Caco-2 (cell line): ENCODE measurements at regions not wholly inside any gene's neighbourhood (a gene's known extent, or its start where the extent isn't known, plus 50 kb on each side); places are given as distances from the start of the nearest gene placed in this dataset.

Experiments used
- BruUV-seq: library from RNA; stranded (reverse); fragments of 400-500 nt; replicated peaks from 2 replicates; lab custom pipeline; 2021; lab: Mats Ljungman, UMichigan
- CTCF ChIA-PET: fragments of 300-600 bp; sonication (Branson Sonifier 250); formaldehyde crosslinking; loops from one replicate; lab custom pipeline; 2022; ENCODE audit warnings: antibody characterized with exemption; lab: Charles Lee
- POLR2A ChIA-PET: fragments of 300-600 bp; sonication (Branson Sonifier 250); formaldehyde crosslinking; loops from one replicate; lab custom pipeline; 2022; ENCODE audit warnings: antibody characterized with exemption; lab: Charles Lee
- DNase-seq, 2 experiments: peaks; one replicate each; pipeline versions ENCODE4 v3.0.0 to v3.0.0-alpha.2; 2020 to 2022
- H3K27me3 ChIP-seq: replicated peaks from 2 replicates; pipeline ENCODE4 v1.6.0; 2011; ENCODE audit warnings: low read length; ENCODE audit not compliant: control insufficient read depth, insufficient read depth
- H3K36me3 ChIP-seq: 2 replicates; pipeline ENCODE4 v1.5.1; 2011; ENCODE audit warnings: low read length; ENCODE audit not compliant: control insufficient read depth, insufficient read depth
- H3K4me1 ChIP-seq: fragments of 250-450 bp; sonication (Bioruptor Pico); 2 replicates; pipeline ENCODE4 v1.5.1; 2020; ENCODE audit warnings: mild to moderate bottlenecking
- H3K4me3 ChIP-seq: 2 replicates; pipeline ENCODE4 v1.5.1; 2011; ENCODE audit warnings: low read depth, mild to moderate bottlenecking, control low read depth, low read length
- H3K9me3 ChIP-seq: fragments of 250-450 bp; sonication (Bioruptor Pico); 2 replicates; pipeline ENCODE4 v1.5.1; 2020; ENCODE audit warnings: mild to moderate bottlenecking, moderate library complexity
- H3K27ac Mint-ChIP-seq: one replicate; pipeline ENCODE4 v1.8.0; 2022; ENCODE audit warnings: mixed read lengths; ENCODE audit not compliant: unreplicated experiment
- H3K27me3 Mint-ChIP-seq: one replicate; pipeline ENCODE4 v1.8.0; 2022; ENCODE audit warnings: mixed read lengths; ENCODE audit not compliant: insufficient read depth, unreplicated experiment
- H3K36me3 Mint-ChIP-seq: one replicate; pipeline ENCODE4 v1.8.0; 2022; ENCODE audit warnings: mild to moderate bottlenecking, mixed read lengths; ENCODE audit not compliant: insufficient read depth, unreplicated experiment
- H3K4me1 Mint-ChIP-seq: one replicate; pipeline ENCODE4 v1.8.0; 2022; ENCODE audit warnings: low read depth, mixed read lengths; ENCODE audit not compliant: unreplicated experiment
- H3K4me3 Mint-ChIP-seq: one replicate; pipeline ENCODE4 v1.8.0; 2022; ENCODE audit warnings: mild to moderate bottlenecking, moderate library complexity, mixed read lengths; ENCODE audit not compliant: unreplicated experiment
- H3K9me3 Mint-ChIP-seq: one replicate; pipeline ENCODE4 v1.8.0; 2022; ENCODE audit warnings: mixed read lengths; ENCODE audit not compliant: unreplicated experiment
- CTCF ChIP-seq, 2 experiments: fragments of 200-600 bp in 1 of 2; IDR thresholded peaks; 1 replicate in 1 of 2; 2 replicates in 1 of 2; pipeline versions ENCODE4 v1.5.1 to v1.8.0; 2011 to 2022; ENCODE audit warnings: antibody characterized with exemption in 1 of 2, control low read depth in 1 of 2, inconsistent platforms in 1 of 2, low read depth in 1 of 2, low read length in 1 of 2, mild to moderate bottlenecking in 1 of 2, moderate library complexity in 1 of 2; ENCODE audit not compliant: insufficient read depth in 1 of 2, severe bottlenecking in 1 of 2, unreplicated experiment in 1 of 2
- intact Hi-C: fragments of 100-400 bp; cut with micrococcal nuclease; formaldehyde crosslinking; loops from one replicate; pipeline ENCODE4 v1.10.0; 2022; ENCODE audit not compliant: unreplicated experiment

GRCh38 chr4:126825083-126825482 lies 807.7 kb upstream of the INTU start:
- no peak for TF ChIP-seq CTCF (IDR thresholded peaks at IDR 0.05; ENCODE audit: insufficient read depth in 1 of 2, low read depth in 1 of 2, low read length in 1 of 2, severe bottlenecking in 1 of 2, unreplicated experiment in 1 of 2)
- ChIA-PET POLR2A (no interaction called here), CTCF (no interaction called here)
- Histone ChIP-seq H3K9me3 (no peaks in the 10 kb centered on the region), H3K4me3 (no peak overlapping the region), H3K27me3 (no peaks in the 10 kb centered on the region), H3K36me3 (no peaks in the 10 kb centered on the region), H3K4me1 (no peaks in the 10 kb centered on the region)
- Mint-ChIP-seq H3K36me3 (no peaks in the 10 kb centered on the region), H3K27ac (no peak overlapping the region), H3K4me1 (no peaks in the 10 kb centered on the region), H3K4me3 (no peak overlapping the region), H3K9me3 (no peaks in the 10 kb centered on the region), H3K27me3 (no peaks in the 10 kb centered on the region)
- BruUV-seq, result no TSS peak
- intact Hi-C loops, result no loop called here
- DNase-seq, result no peak

GRCh38 chr4:126827669-126828068 lies 805.1 kb upstream of the INTU start:
- no peak overlapping the region for H3K4me3 ChIP-seq
- H3K9me3 ChIP-seq, result no peaks in the 10 kb centered on the region
- BruUV-seq, result no TSS peak
- Mint-ChIP-seq H3K4me1 (no peaks in the 10 kb centered on the region), H3K9me3 (peaks cover 4% of the 10 kb centered on the region), H3K36me3 (no peaks in the 10 kb centered on the region), H3K27ac (no peak overlapping the region), H3K4me3 (no peak overlapping the region), H3K27me3 (no peaks in the 10 kb centered on the region)
- no peak for DNase-seq
- no peak for TF ChIP-seq CTCF (IDR thresholded peaks at IDR 0.05; ENCODE audit: insufficient read depth in 1 of 2, low read depth in 1 of 2, low read length in 1 of 2, severe bottlenecking in 1 of 2, unreplicated experiment in 1 of 2)
- ChIA-PET POLR2A (no interaction called here), CTCF (no interaction called here)
- no peaks in the 10 kb centered on the region for H3K27me3 ChIP-seq
- no peaks in the 10 kb centered on the region for H3K4me1 ChIP-seq
- no peaks in the 10 kb centered on the region for H3K36me3 ChIP-seq
- intact Hi-C loops, result no loop called here

GRCh38 chr4:126834854-126835253 lies 797.9 kb upstream of the INTU start:
- no peak overlapping the region for H3K4me3 Mint-ChIP-seq
- H3K36me3 ChIP-seq, result no peaks in the 10 kb centered on the region
- intact Hi-C loops, result no loop called here
- BruUV-seq, result no TSS peak
- no peak for DNase-seq
- ChIA-PET CTCF (no interaction called here), POLR2A (no interaction called here)
- H3K4me1 ChIP-seq, result no peaks in the 10 kb centered on the region
- no peak overlapping the region for H3K27ac Mint-ChIP-seq
- peaks cover 34% of the 10 kb centered on the region for H3K9me3 Mint-ChIP-seq
- no peaks in the 10 kb centered on the region for H3K9me3 ChIP-seq
- H3K27me3 Mint-ChIP-seq, result no peaks in the 10 kb centered on the region
- H3K27me3 ChIP-seq, result no peaks in the 10 kb centered on the region
- no peak overlapping the region for H3K4me3 ChIP-seq
- no peaks in the 10 kb centered on the region for H3K4me1 Mint-ChIP-seq
- TF ChIP-seq CTCF (IDR thresholded peaks at IDR 0.05; ENCODE audit: insufficient read depth in 1 of 2, low read depth in 1 of 2, low read length in 1 of 2, severe bottlenecking in 1 of 2, unreplicated experiment in 1 of 2), result no peak
- no peaks in the 10 kb centered on the region for H3K36me3 Mint-ChIP-seq
